Aorta (tissue), 5 donors: ENCODE measurements at regions not wholly inside any gene's neighbourhood (a gene's known extent, or its start where the extent isn't known, plus 50 kb on each side); places are given as distances from the start of the nearest gene placed in this dataset.

ENCODE experiments used
- ATAC-seq: fragments of 200-7000 bp; cut with Tn5 transposase; one replicate; pipeline ENCODE4 v1.9.1; 2022; ENCODE audit warnings: moderate library complexity; ENCODE audit not compliant: low FRiP score
- DNase-seq, 2 donors: peaks; one replicate each; pipeline ENCODE4 v3.0.0-alpha.2; 2020
- H3K27ac ChIP-seq, 2 donors: one replicate each; pipeline ENCODE4 v1.5.1; 2013; ENCODE audit warnings: low read length in 2 of 2, mild to moderate bottlenecking in 2 of 2, moderate library complexity in 2 of 2, control low read depth in 1 of 2, inconsistent platforms in 1 of 2, low read depth in 1 of 2
- H3K27me3 ChIP-seq, 2 donors: one replicate each; pipeline ENCODE4 v1.6.1; 2013; ENCODE audit warnings: control low read depth in 1 of 2, low read length in 1 of 2, mild to moderate bottlenecking in 1 of 2, moderate library complexity in 1 of 2; ENCODE audit not compliant: insufficient read depth in 2 of 2, control insufficient read depth in 1 of 2
- H3K36me3 ChIP-seq, 2 donors: one replicate each; pipeline ENCODE4 v1.6.1; 2013; ENCODE audit warnings: control low read depth in 1 of 2, low read length in 1 of 2, mild to moderate bottlenecking in 1 of 2; ENCODE audit not compliant: insufficient read depth in 2 of 2, control insufficient read depth in 1 of 2
- H3K4me1 ChIP-seq, 2 donors: one replicate each; pipeline ENCODE4 v1.6.1; 2013; ENCODE audit warnings: low read length in 2 of 2, control low read depth in 1 of 2, mild to moderate bottlenecking in 1 of 2, moderate library complexity in 1 of 2; ENCODE audit not compliant: insufficient read depth in 2 of 2, control insufficient read depth in 1 of 2
- H3K4me3 ChIP-seq, 2 donors: one replicate each; pipeline ENCODE4 v1.5.1; 2013; ENCODE audit warnings: low read length in 2 of 2, control low read depth in 1 of 2, mild to moderate bottlenecking in 1 of 2
- H3K9me3 ChIP-seq: one replicate; pipeline ENCODE4 v1.6.1; 2013; ENCODE audit warnings: mild to moderate bottlenecking, low read length; ENCODE audit not compliant: control insufficient read depth
- WGBS, 2 donors: extraction: QIAGEN DNeasy Blood & Tissue Kit; methylation state at CpG; one replicate each; pipeline ENCODE4 v1.1.7; 2013; 5-methylcytosine and 5-hydroxymethylcytosine counted together
- intact Hi-C, 2 donors: fragments of 100-400 bp; cut with DNase I; formaldehyde crosslinking; loops; one replicate each; pipeline versions ENCODE4 v1.14.2 to v1.15.0; 2022
- donor health status: healthy with polysubstance abuse.
- donor health status: Bipolar disorder and iron deficiency.
- donor health status: DM: no; HTN: no; CAD: no.
- donor health status: DM: no; HTN: no; CAD: no.
- donor health status: DM: yes; HTN: yes; CAD: no.

DNA sequence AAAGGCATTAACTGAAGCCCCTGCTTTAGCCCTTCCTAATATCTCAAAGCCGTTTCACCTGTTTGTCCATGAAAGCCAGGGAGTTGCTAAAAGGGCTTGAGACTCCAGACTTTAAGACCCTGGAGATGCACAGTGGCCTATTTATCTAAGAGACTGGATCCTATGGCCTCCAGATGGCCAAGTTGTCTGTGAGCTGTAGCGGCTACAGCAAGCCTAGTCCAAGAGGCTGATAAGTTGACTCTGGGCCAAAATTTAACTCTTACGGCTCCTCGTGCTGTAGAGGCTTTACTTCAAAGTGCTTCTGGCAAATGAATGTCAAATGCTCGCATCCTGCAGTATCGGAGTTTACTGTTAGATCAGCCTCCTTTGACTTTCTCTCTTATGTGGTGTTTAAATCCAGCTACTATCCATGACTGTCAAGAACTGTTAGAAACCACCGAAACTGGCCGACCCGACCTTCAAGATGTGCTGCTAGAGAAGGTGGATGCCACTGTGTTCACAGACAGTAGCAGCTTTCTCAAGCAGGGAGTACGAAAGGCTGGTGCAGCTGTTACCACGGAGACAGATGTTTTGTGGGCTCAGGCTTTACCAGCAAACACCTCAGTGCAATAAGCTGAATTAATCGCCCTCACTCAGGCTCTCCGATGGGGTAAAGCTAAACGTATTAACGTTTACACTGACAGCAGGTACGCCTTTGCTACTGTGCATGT, 336.7 kb upstream of the CNTNAP5 start:
- no peaks in the 10 kb centered on the region for H3K27me3 ChIP-seq
- intact Hi-C loops: no loop called here
- no peaks in the 10 kb centered on the region for H3K9me3 ChIP-seq
- ATAC-seq (no peak), DNase-seq (no peak)
- 56 to 64% methylated on average over 16 of the region's 16 CpGs for WGBS, 2 donors
- H3K4me3 ChIP-seq: no peak overlapping the region
- no peaks in the 10 kb centered on the region for H3K36me3 ChIP-seq
- H3K4me1 ChIP-seq: no peaks in the 10 kb centered on the region
- H3K27ac ChIP-seq: no peak overlapping the region

DNA sequence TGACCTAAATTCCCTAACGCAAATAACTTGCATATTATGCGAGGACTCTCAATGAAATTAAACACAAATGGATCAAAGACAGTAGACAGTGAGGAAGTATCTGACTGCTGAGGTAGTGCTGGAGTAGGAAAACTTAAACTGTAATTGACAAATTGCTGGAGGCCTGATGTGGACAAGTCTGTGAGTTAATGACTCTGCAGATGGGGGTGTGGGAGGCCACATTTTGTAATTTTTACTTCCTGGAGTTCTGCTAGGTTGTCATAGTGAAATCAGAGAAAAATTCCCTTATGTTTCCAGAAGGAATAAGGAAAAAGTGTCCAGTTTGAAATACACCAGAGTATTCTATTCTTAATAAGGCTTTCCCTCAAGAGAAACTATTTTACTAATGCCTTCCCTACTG, 333.0 kb upstream of the CNTNAP5 start:
- ATAC-seq (no peak), DNase-seq (no peak)
- Histone ChIP-seq H3K4me3 (no peak overlapping the region), H3K4me1 (no peaks in the 10 kb centered on the region), H3K27me3 (no peaks in the 10 kb centered on the region), H3K36me3 (no peaks in the 10 kb centered on the region), H3K9me3 (no peaks in the 10 kb centered on the region), H3K27ac (no peak overlapping the region)
- intact Hi-C loops: no loop called here
- WGBS, 2 donors: 73 to 79% methylated on average over 2 of the region's 2 CpGs

- ATAC-seq (no peak), DNase-seq (no peak)
- H3K4me1 ChIP-seq: no peaks in the 10 kb centered on the region
- intact Hi-C loops: no loop called here
- 55 to 84% methylated on average over 1 of the region's 1 CpG for WGBS, 2 donors
- no peak overlapping the region for H3K27ac ChIP-seq
- no peaks in the 10 kb centered on the region for H3K9me3 ChIP-seq
- no peaks in the 10 kb centered on the region for H3K36me3 ChIP-seq
- no peaks in the 10 kb centered on the region for H3K27me3 ChIP-seq
- no peak overlapping the region for H3K4me3 ChIP-seq
Observed at GRCh38 chr2:123693836-123694235, 331.3 kb upstream of the CNTNAP5 start.

- 73 to 76% methylated on average over 4 of the region's 4 CpGs for WGBS, 2 donors
- no peaks in the 10 kb centered on the region for H3K9me3 ChIP-seq
- ATAC-seq (no peak), DNase-seq (no peak)
- no peaks in the 10 kb centered on the region for H3K27me3 ChIP-seq
- intact Hi-C loops: no loop called here
- no peak overlapping the region for H3K27ac ChIP-seq
- H3K4me1 ChIP-seq: no peaks in the 10 kb centered on the region
- H3K36me3 ChIP-seq: no peaks in the 10 kb centered on the region
- H3K4me3 ChIP-seq: no peak overlapping the region
Observed at GRCh38 chr2:123695426-123695825, 329.7 kb upstream of the CNTNAP5 start.

DNA sequence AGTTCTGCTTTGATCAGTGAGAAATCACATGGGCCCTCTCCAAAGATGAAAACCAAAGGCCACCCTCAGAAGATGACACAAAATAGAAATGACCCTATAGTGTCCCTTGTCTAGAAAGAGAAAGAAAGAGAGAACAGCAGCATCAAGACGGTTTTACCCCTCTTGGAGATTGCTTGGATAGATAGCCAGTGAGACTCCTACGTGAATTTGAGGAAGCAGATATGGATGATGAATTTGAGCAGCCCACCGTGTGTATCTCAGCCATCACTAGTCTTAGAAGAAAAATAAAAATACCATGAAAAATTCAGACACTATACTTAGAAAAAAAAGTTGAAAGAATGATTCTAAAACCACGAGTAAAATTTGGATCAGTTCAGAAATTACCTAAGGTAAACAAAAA, 329.1 kb upstream of the CNTNAP5 start:
- DNase-seq: no peak
- Histone ChIP-seq H3K9me3 (no peaks in the 10 kb centered on the region), H3K27ac (no peak overlapping the region), H3K4me3 (no peak overlapping the region), H3K4me1 (no peaks in the 10 kb centered on the region), H3K36me3 (no peaks in the 10 kb centered on the region), H3K27me3 (no peaks in the 10 kb centered on the region)
- 57 to 64% methylated on average over 4 of the region's 4 CpGs for WGBS, 2 donors
- ATAC-seq: no peak
- intact Hi-C loops: no loop called here

DNA sequence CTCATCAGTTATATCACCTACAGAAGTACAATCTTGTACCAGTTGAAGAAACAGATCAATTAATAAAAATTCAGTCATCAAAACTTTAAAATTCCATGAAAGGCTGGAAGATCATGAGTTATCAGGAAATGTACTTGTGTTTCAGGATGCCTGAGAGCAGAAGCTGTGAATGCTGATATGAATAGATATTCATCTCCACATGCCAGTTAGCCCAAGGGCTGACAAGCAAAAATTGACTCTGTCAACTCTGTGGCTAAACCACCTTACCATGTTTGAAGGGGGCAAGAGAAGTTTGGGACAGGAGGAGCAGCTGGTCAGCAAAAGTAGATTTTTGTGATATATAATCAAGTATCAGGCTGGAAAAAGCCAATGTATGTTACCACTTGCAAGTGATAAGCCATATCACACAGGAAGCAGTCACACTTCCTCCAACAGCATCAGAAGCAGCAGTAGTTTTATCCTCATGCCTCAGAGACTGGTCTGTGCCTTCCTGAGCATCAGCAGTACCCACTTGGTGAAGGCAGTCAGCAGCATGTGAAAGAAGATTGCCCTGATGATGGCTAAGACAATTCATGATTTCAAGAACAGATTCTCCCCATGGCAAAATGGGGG, 328.2 kb upstream of the CNTNAP5 start:
- Histone ChIP-seq H3K4me3 (no peak overlapping the region), H3K9me3 (no peaks in the 10 kb centered on the region), H3K27me3 (no peaks in the 10 kb centered on the region), H3K36me3 (no peaks in the 10 kb centered on the region), H3K4me1 (no peaks in the 10 kb centered on the region), H3K27ac (no peak overlapping the region)
- DNase-seq (no peak), ATAC-seq (no peak)
- intact Hi-C loops: no loop called here

GRCh38 chr2:123715467-123715982, 309.6 kb upstream of the CNTNAP5 start:
- Histone ChIP-seq H3K9me3 (no peaks in the 10 kb centered on the region), H3K27ac (no peak overlapping the region), H3K27me3 (no peaks in the 10 kb centered on the region), H3K36me3 (no peaks in the 10 kb centered on the region), H3K4me3 (no peak overlapping the region), H3K4me1 (no peaks in the 10 kb centered on the region)
- intact Hi-C loops: no loop called here
- DNase-seq (no peak), ATAC-seq (no peak)
- 94% methylated on average over 3 of the region's 3 CpGs for WGBS, 2 donors

GRCh38 chr2:123717636-123718334, 307.3 kb upstream of the CNTNAP5 start:
- Histone ChIP-seq H3K4me1 (no peaks in the 10 kb centered on the region), H3K9me3 (no peaks in the 10 kb centered on the region), H3K4me3 (no peak overlapping the region), H3K27ac (no peak overlapping the region), H3K27me3 (no peaks in the 10 kb centered on the region), H3K36me3 (no peaks in the 10 kb centered on the region)
- no peak for DNase-seq
- intact Hi-C loops: no loop called here
- no peak for ATAC-seq
- 72 to 84% methylated on average over 5 of the region's 5 CpGs for WGBS, 2 donors

DNA sequence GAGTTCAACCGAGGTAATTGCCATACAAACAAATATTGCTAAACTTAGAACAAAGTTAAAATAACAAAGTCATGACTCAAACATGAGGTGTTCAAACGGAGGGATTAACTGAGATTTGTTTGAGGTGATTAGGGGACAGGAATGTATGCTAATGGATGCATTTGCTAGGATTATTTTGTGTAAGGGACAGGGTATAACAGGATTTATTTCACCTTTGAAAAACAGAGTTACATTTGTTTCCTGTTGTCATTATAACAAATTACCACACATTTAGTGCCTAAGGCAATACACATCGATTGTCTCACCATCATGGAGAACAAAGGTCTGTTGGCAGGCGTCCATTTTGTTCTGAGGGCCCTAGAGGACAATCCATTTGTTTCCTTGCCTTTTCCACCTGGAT, 304.3 kb upstream of the CNTNAP5 start:
- DNase-seq (no peak), ATAC-seq (no peak)
- H3K4me1 ChIP-seq: no peaks in the 10 kb centered on the region
- no peaks in the 10 kb centered on the region for H3K9me3 ChIP-seq
- H3K36me3 ChIP-seq: no peaks in the 10 kb centered on the region
- intact Hi-C loops: no loop called here
- no peak overlapping the region for H3K27ac ChIP-seq
- no peaks in the 10 kb centered on the region for H3K27me3 ChIP-seq
- 34 to 44% methylated on average over 4 of the region's 4 CpGs for WGBS, 2 donors
- H3K4me3 ChIP-seq: no peak overlapping the region
